Stimulated activated CD4-positive, alpha-beta T cell treated with anti-CD3 and anti-CD28 coated beads, TNF-alpha, amount 100 ng/mL, for 48 hours (primary cell): ENCODE measurements at regions not wholly inside any gene's neighbourhood (a gene's known extent, or its start where the extent isn't known, plus 50 kb on each side); places are given as distances from the start of the nearest gene placed in this dataset.

ENCODE experiments used
- DNase-seq, 3 donors: peaks; one replicate each; pipeline ENCODE4 v3.0.0-alpha.2; 2020; ENCODE audit warnings: low read depth in 3 of 3

- no peak for DNase-seq
Observed at GRCh38 chr10:78737883-78738856, 330.6 kb upstream of the ZMIZ1 start.

- no peak for DNase-seq
Observed at GRCh38 chr10:78738861-78739260, 329.9 kb upstream of the ZMIZ1 start.

GRCh38 chr10:78739444-78740053 is 329.2 kb upstream of the ZMIZ1 start:
- no peak for DNase-seq

- no peak for DNase-seq
Observed at GRCh38 chr10:78740976-78741915, 327.5 kb upstream of the ZMIZ1 start.

- DNase-seq = no peak
Observed at GRCh38 chr10:78742406-78742729, 326.4 kb upstream of the ZMIZ1 start.

- no peak for DNase-seq
Observed at GRCh38 chr10:78742730-78743615, 325.8 kb upstream of the ZMIZ1 start.

GRCh38 chr10:78744056-78744455 is 324.7 kb upstream of the ZMIZ1 start:
- no peak for DNase-seq

- no peak for DNase-seq
Observed at GRCh38 chr10:78744491-78745090, 324.2 kb upstream of the ZMIZ1 start.

GRCh38 chr10:78745441-78745840 is 323.3 kb upstream of the ZMIZ1 start:
- DNase-seq = no peak

- DNase-seq = no peak
Observed at GRCh38 chr10:78746155-78746763, 322.5 kb upstream of the ZMIZ1 start.

GRCh38 chr10:78747401-78748234 is 321.1 kb upstream of the ZMIZ1 start:
- no peak for DNase-seq

- DNase-seq = no peak
Observed at GRCh38 chr10:78748235-78748533, 320.6 kb upstream of the ZMIZ1 start.

- DNase-seq = no peak
Observed at GRCh38 chr10:78749200-78749599, 319.6 kb upstream of the ZMIZ1 start.

GRCh38 chr10:78749898-78750297 is 318.9 kb upstream of the ZMIZ1 start:
- no peak for DNase-seq

- no peak for DNase-seq
Observed at GRCh38 chr10:78750418-78750817, 318.3 kb upstream of the ZMIZ1 start.

GRCh38 chr10:78751716-78752115 is 317.1 kb upstream of the ZMIZ1 start:
- no peak for DNase-seq

GRCh38 chr10:78752221-78752620 is 316.5 kb upstream of the ZMIZ1 start:
- no peak for DNase-seq

GRCh38 chr10:78752708-78753107 is 316.1 kb upstream of the ZMIZ1 start:
- DNase-seq = no peak

- DNase-seq = no peak
Observed at GRCh38 chr10:78754269-78755062, 314.3 kb upstream of the ZMIZ1 start.
